GM21447 (cell line): ENCODE measurements at regions not wholly inside any gene's neighbourhood (a gene's known extent, or its start where the extent isn't known, plus 50 kb on each side); places are given as distances from the start of the nearest gene placed in this dataset.

Experiments used
- ATAC-seq: cut with Tn5 transposase; IDR thresholded peaks from one replicate; pipeline ENCODE4 v1.9.1; 2021; ENCODE audit not compliant: unreplicated experiment

- no peak for ATAC-seq
Observed at GRCh38 chr2:121860033-121860757, 104.7 kb downstream of the TSN start.

- ATAC-seq: no peak
Observed at GRCh38 chr2:121860758-121861227, 105.3 kb downstream of the TSN start.

DNA sequence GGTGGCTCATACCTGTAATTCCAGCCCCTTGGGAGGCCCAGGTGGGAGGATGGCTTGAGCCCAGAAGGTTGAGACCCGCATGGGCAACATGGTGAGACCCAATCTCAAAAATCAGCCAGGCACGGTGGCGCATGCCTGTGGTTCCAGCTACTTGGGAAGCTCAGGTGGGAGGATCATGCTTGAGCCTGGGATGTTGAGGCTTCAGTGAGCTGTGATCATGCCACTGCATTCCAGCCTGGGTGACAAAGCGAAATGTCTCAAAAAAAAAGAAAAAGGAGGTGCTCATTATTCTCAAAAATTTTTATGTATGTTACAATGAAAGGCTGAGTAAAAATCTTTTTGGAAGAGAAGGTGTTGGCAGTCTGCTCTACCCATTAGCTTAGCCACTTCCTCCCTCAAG is 106.8 kb downstream of the TSN start:
- no peak for ATAC-seq

GRCh38 chr2:121865914-121866313 is 110.5 kb downstream of the TSN start:
- ATAC-seq: no peak

- ATAC-seq: no peak
Observed at GRCh38 chr2:121866789-121867188, 111.3 kb downstream of the TSN start.

DNA sequence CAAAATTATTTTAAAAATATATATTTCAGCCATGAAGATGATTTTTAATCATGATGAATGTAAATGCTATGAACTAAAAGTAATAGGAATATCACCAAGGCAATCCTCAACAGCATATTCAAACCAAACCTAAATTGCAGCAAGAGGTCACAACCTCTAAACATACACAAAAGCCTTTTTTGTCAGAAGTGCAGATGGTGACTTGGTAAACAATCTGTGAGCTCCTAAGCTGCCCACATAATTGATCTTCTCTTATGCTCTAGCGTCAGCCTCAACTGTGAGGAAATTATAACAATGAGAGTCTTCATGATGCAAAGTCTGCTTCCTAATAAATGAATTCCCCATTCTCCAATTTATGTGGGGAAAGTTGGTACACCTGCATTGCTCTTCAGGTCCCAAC is 113.2 kb downstream of the TSN start:
- ATAC-seq: no peak

DNA sequence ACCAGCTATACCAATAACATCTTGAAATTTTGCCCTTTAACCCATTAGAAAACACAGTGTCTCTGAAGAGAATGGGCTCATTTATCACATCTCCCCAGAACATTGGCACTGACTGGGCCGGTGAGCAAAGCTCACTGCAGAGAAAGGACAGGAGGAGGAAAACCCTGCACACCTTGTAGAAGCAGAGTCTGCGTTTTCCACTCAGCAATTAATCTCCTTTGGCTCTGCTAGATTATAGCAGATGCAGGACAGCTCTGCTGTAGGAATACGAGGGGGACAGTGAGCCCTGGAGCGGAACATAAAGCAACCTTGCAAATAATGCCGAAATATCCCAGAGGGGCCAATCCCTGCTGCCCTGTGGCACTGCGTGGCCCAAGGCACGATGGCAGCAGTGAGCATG is 113.9 kb downstream of the TSN start:
- no peak for ATAC-seq

GRCh38 chr2:121869873-121870272 is 114.4 kb downstream of the TSN start:
- ATAC-seq: no peak

- no peak for ATAC-seq
Observed at GRCh38 chr2:121872651-121873050, 117.2 kb downstream of the TSN start.

GRCh38 chr2:121873864-121874263 is 118.4 kb downstream of the TSN start:
- no peak for ATAC-seq

- no peak for ATAC-seq
Observed at GRCh38 chr2:121875585-121876185, 120.2 kb downstream of the TSN start.

GRCh38 chr2:121877366-121877765 is 121.9 kb downstream of the TSN start:
- no peak for ATAC-seq

- no peak for ATAC-seq
Observed at GRCh38 chr2:121880283-121880682, 124.8 kb downstream of the TSN start.

DNA sequence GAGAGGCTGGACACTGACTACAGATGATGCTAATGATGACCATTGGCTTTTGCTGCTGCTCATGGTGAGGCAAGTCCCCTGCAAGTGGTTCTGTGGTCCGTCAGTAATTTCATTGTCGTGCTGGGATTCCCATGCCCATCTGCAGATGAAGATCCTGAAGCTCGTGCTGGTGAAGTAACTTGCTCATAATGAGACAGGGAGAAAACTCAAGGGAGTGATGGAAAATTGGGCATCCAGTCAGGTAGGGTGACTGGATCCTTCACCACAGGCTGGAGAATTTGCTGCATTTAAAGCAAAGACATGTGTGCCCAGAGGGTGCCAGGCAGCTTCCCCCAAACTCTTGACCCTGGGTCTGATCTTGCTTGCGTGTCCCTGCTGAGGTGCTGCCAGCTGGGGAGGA is 125.6 kb downstream of the TSN start:
- ATAC-seq: no peak

GRCh38 chr2:121881950-121882349 is 126.5 kb downstream of the TSN start:
- no peak for ATAC-seq

DNA sequence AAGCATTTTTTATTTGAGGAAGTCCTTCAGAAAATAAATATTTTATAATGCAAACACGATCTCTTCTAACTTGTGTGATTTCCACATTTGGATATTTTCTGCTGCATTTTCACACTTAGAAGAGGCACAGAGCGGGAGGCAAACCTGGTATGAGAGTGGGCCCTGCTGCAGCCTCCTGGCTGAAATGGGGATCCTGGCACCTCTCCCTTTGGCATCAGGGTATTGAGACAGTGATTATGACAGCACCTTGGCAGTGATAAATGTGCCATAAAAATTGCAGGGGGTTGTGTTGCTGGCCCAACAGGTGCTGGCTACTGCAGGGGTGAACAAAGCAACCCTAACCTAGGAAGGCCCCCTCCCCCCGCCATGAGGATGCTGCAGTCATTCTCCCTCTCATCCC is 128.6 kb downstream of the TSN start:
- ATAC-seq: no peak

DNA sequence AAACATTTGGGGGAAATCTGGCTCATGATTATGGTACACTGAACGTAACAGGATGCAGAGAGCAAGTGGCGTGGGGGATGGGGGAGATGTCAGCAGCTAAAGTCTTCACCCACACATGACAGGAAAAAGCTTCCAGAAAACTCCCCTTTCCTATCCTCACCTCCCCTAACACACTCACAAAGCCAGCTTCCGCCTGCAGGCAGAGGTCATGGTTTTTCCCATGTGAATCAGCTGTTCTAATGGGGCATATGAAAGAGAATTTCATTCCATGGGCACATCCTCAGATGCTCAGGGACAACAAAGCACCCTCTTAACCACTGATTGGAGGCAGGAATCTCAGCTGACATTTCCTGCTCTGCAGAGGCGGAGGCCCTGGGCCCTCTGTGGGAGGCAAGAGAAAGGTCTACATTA is 129.1 kb downstream of the TSN start:
- no peak for ATAC-seq

DNA sequence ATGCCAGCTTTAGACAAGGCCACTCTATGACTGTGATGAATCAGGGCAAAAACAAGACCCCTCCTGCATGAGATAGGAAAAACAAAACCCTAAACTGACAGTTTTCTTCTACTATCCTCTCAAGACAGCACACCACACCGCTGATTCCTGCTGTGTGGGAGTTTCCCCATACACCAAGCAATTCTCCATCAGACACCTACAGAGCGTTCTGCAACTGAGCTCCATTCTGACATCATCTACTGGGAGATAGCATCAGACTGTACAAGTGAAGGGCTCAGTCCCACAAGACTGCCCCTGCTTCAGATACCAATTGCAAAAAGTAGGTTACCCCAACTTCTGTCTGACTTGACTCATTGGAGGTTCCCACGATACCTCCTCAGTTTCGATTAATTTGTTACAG is 130.6 kb downstream of the TSN start:
- ATAC-seq: no peak

GRCh38 chr2:121887513-121888188 is 132.2 kb downstream of the TSN start:
- no peak for ATAC-seq

DNA sequence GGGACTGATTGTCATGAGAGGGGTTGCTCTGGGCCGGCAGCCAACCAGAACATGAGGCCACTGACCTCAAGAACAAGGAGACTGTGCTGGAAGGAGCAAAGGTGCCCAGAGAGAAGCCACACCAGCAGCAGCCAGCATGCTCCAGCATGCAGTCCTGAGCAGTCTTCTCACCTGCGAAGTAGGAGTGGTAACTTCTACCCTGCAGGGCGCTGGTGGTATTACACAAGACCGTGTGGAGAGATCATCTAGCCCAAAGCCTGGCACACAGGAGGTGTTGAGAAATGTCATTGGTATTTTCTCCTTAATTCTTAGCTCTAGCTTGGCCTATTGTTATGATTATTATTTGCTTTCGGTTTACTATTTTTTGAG is 132.7 kb downstream of the TSN start:
- ATAC-seq: no peak

DNA sequence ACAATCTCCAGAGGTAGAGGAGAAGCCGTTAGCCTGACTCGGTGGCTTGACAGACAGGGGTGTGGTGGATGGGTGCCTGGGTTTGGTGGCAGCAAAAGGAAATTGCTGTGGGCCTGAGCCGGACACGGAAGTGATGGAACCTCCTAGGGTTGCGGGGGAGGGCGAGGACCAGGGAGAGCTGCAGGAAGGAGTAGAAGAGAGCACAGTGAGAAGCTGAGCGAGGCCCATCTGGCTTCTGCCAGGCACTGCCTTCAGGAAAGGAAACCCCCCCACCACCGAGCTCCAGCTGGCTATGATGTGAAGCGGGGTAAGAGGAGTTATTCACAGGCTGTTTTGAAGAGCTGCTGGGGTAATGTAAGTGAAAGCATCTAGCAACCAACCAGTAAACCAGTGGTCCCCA is 134.6 kb downstream of the TSN start:
- ATAC-seq: no peak
